ENCODE measurements at regions not wholly inside any gene's neighbourhood (a gene's known extent, or its start where the extent isn't known, plus 50 kb on each side); places are given as distances from the start of the nearest gene placed in this dataset.

GRCh38 chr9:126053913-126054312 is 272.7 kb upstream of the MVB12B start:
- Histone ChIP-seq H3K27me3 (ENCODE audit: control insufficient read depth, insufficient read depth, low read length) (peaks cover 11% of the 10 kb centered on the region), H3K36me3 (ENCODE audit: control insufficient read depth, insufficient read depth, low read length) (no peaks in the 10 kb centered on the region), H3K4me3 (ENCODE audit: low read depth, low read length) (no peak overlapping the region)
- TF ChIP-seq CTCF (IDR thresholded peaks at IDR 0.05; ENCODE audit: insufficient read depth, low read depth, low read length) = no peak
- POLR2A ChIA-PET = no interaction called here
- no peak for DNase-seq (ENCODE audit: low read depth)
- CTCF ChIA-PET = no interaction called here

- no peak for TF ChIP-seq CTCF (IDR thresholded peaks at IDR 0.05; ENCODE audit: insufficient read depth, low read depth, low read length)
- Histone ChIP-seq H3K27me3 (ENCODE audit: control insufficient read depth, insufficient read depth, low read length) (peaks cover 16% of the 10 kb centered on the region), H3K4me3 (ENCODE audit: low read depth, low read length) (no peak overlapping the region), H3K36me3 (ENCODE audit: control insufficient read depth, insufficient read depth, low read length) (no peaks in the 10 kb centered on the region)
- CTCF ChIA-PET = interaction anchor here (1.0 kb wide), 1 partner anchor 125 kb away, joined by 4 read pairs; no protein-coding TSS in a partner anchor
- no peak for DNase-seq (ENCODE audit: low read depth)
- POLR2A ChIA-PET = no interaction called here
Observed at GRCh38 chr9:126055381-126055985, 271.1 kb upstream of the MVB12B start.

GRCh38 chr9:126056312-126057021 is 270.2 kb upstream of the MVB12B start:
- TF ChIP-seq CTCF (IDR thresholded peaks at IDR 0.05; ENCODE audit: insufficient read depth, low read depth, low read length) = no peak
- POLR2A ChIA-PET = no interaction called here
- no peaks in the 10 kb centered on the region for H3K36me3 ChIP-seq (ENCODE audit: control insufficient read depth, insufficient read depth, low read length)
- CTCF ChIA-PET = interaction anchor here (1.0 kb wide), 1 partner anchor 22 kb away, joined by 3 read pairs; no protein-coding TSS in a partner anchor
- H3K27me3 ChIP-seq (ENCODE audit: control insufficient read depth, insufficient read depth, low read length) = peaks cover 16% of the 10 kb centered on the region
- no peak for DNase-seq (ENCODE audit: low read depth)
- no peak overlapping the region for H3K4me3 ChIP-seq (ENCODE audit: low read depth, low read length)

- ChIA-PET CTCF (interaction anchor here (1.0 kb wide), 1 partner anchor 23 kb away, joined by 3 read pairs; no protein-coding TSS in a partner anchor), POLR2A (no interaction called here)
- no peak overlapping the region for H3K4me3 ChIP-seq (ENCODE audit: low read depth, low read length)
- DNase-seq (ENCODE audit: low read depth) = no peak
- no peaks in the 10 kb centered on the region for H3K36me3 ChIP-seq (ENCODE audit: control insufficient read depth, insufficient read depth, low read length)
- TF ChIP-seq CTCF (IDR thresholded peaks at IDR 0.05; ENCODE audit: insufficient read depth, low read depth, low read length) = no peak
- H3K27me3 ChIP-seq (ENCODE audit: control insufficient read depth, insufficient read depth, low read length) = peaks cover 16% of the 10 kb centered on the region
Observed at GRCh38 chr9:126057121-126057825, 269.4 kb upstream of the MVB12B start.

- no peak for TF ChIP-seq CTCF (IDR thresholded peaks at IDR 0.05; ENCODE audit: insufficient read depth, low read depth, low read length)
- Histone ChIP-seq H3K4me3 (ENCODE audit: low read depth, low read length) (no peak overlapping the region), H3K36me3 (ENCODE audit: control insufficient read depth, insufficient read depth, low read length) (no peaks in the 10 kb centered on the region), H3K27me3 (ENCODE audit: control insufficient read depth, insufficient read depth, low read length) (peaks cover 16% of the 10 kb centered on the region)
- CTCF ChIA-PET = no interaction called here
- POLR2A ChIA-PET = no interaction called here
- no peak for DNase-seq (ENCODE audit: low read depth)
Observed at GRCh38 chr9:126058011-126058531, 268.6 kb upstream of the MVB12B start.
